H9 (cell line): ENCODE measurements at regions not wholly inside any gene's neighbourhood (a gene's known extent, or its start where the extent isn't known, plus 50 kb on each side); places are given as distances from the start of the nearest gene placed in this dataset.

Source experiments
- DNase-seq: peaks from one replicate; pipeline ENCODE4 v3.0.0-alpha.2; 2017
- H2AFZ ChIP-seq: one replicate; pipeline ENCODE4 v1.6.1; 2013; ENCODE audit warnings: mild to moderate bottlenecking, low read length, control low read depth, moderate library complexity
- H2AK5ac ChIP-seq: 2 replicates; pipeline ENCODE4 v1.6.1; 2013; ENCODE audit warnings: low read length, control low read depth, mixed read lengths; ENCODE audit not compliant: insufficient read length
- H2BK120ac ChIP-seq: one replicate; pipeline ENCODE4 v1.6.1; 2013; ENCODE audit warnings: low read depth, mild to moderate bottlenecking, low read length, control low read depth, inconsistent platforms; ENCODE audit not compliant: poor library complexity, severe bottlenecking
- H2BK12ac ChIP-seq: 2 replicates; pipeline ENCODE4 v1.6.1; 2013; ENCODE audit warnings: low read length, control low read depth, mixed read lengths, low read depth; ENCODE audit not compliant: insufficient read length
- H2BK15ac ChIP-seq: 2 replicates; pipeline ENCODE4 v1.6.1; 2013; ENCODE audit warnings: low read depth, low read length, control low read depth
- H2BK20ac ChIP-seq: one replicate; pipeline ENCODE4 v1.6.1; 2013; ENCODE audit warnings: low read depth, mild to moderate bottlenecking, low read length, control low read depth, inconsistent platforms; ENCODE audit not compliant: poor library complexity, severe bottlenecking
- H2BK5ac ChIP-seq: 2 replicates; pipeline ENCODE4 v1.6.1; 2013; ENCODE audit warnings: low read length, control low read depth, mixed read lengths; ENCODE audit not compliant: insufficient read length
- H3K14ac ChIP-seq: 2 replicates; pipeline ENCODE4 v1.6.1; 2013; ENCODE audit warnings: low read length, control low read depth; ENCODE audit not compliant: insufficient read depth
- H3K18ac ChIP-seq: 2 replicates; pipeline ENCODE4 v1.6.1; 2013; ENCODE audit warnings: low read depth, mild to moderate bottlenecking, mixed read lengths, low read length, control low read depth; ENCODE audit not compliant: insufficient read length
- H3K23ac ChIP-seq: 2 replicates; pipeline ENCODE4 v1.6.1; 2013; ENCODE audit warnings: low read length, control low read depth, mixed read lengths, low read depth; ENCODE audit not compliant: insufficient read length
- H3K23me2 ChIP-seq: 2 replicates; pipeline ENCODE4 v1.6.1; 2013; ENCODE audit warnings: low read depth, mild to moderate bottlenecking, mixed read lengths, low read length, control low read depth; ENCODE audit not compliant: insufficient read length, poor library complexity, severe bottlenecking
- H3K27ac ChIP-seq: 2 replicates; pipeline ENCODE4 v1.5.1; 2013; ENCODE audit warnings: low read length, control low read depth, mixed read lengths, low read depth; ENCODE audit not compliant: insufficient read length
- H3K27me3 ChIP-seq: 2 replicates; pipeline ENCODE4 v1.6.1; 2013; ENCODE audit warnings: low read length, control low read depth, inconsistent platforms; ENCODE audit not compliant: insufficient read depth
- H3K4ac ChIP-seq: 2 replicates; pipeline ENCODE4 v1.6.1; 2013; ENCODE audit warnings: low read depth, mild to moderate bottlenecking, control low read depth, inconsistent platforms, low read length, moderate library complexity
- H3K4me1 ChIP-seq: 2 replicates; pipeline ENCODE4 v1.6.1; 2013; ENCODE audit warnings: low read length, control low read depth, inconsistent platforms; ENCODE audit not compliant: insufficient read depth
- H3K4me2 ChIP-seq: 2 replicates; pipeline ENCODE4 v1.6.1; 2013; ENCODE audit warnings: low read length, control low read depth, mixed read lengths; ENCODE audit not compliant: insufficient read length, insufficient read depth
- H3K56ac ChIP-seq: 2 replicates; pipeline ENCODE4 v1.6.1; 2013; ENCODE audit warnings: low read depth, mild to moderate bottlenecking, mixed read lengths, low read length, control low read depth; ENCODE audit not compliant: insufficient read length
- H3K79me1 ChIP-seq: 2 replicates; pipeline ENCODE4 v1.6.1; 2013; ENCODE audit warnings: low read depth, mild to moderate bottlenecking, moderate library complexity, low read length, control low read depth, inconsistent platforms; ENCODE audit not compliant: insufficient read depth, poor library complexity, severe bottlenecking
- H3K79me2 ChIP-seq: 2 replicates; pipeline ENCODE4 v1.6.1; 2013; ENCODE audit warnings: low read length, control low read depth, inconsistent platforms; ENCODE audit not compliant: insufficient read depth
- H3K9ac ChIP-seq: 2 replicates; pipeline ENCODE4 v1.6.1; 2013; ENCODE audit warnings: low read length, control low read depth, mixed read lengths; ENCODE audit not compliant: insufficient read length; ENCODE audit errors: extremely low read depth
- H3K9me3 ChIP-seq: one replicate; pipeline ENCODE4 v1.6.1; 2013; ENCODE audit warnings: low read depth, low read length, inconsistent platforms; ENCODE audit not compliant: control insufficient read depth
- H3T11ph ChIP-seq: one replicate; pipeline ENCODE4 v1.6.1; 2013; ENCODE audit warnings: mild to moderate bottlenecking, low read length, control low read depth, inconsistent platforms
- H4K20me1 ChIP-seq: one replicate; pipeline ENCODE4 v1.6.1; 2013; ENCODE audit not compliant: control insufficient read depth, insufficient read length, insufficient read depth
- H4K5ac ChIP-seq: 2 replicates; pipeline ENCODE4 v1.6.1; 2013; ENCODE audit warnings: low read depth, mild to moderate bottlenecking, mixed read lengths, low read length, control low read depth; ENCODE audit not compliant: insufficient read length
- H4K8ac ChIP-seq: replicated peaks from 2 replicates; pipeline ENCODE4 v1.6.1; 2013; ENCODE audit warnings: low read length, control low read depth, mixed read lengths, low read depth; ENCODE audit not compliant: insufficient read length
- H4K91ac ChIP-seq: 2 replicates; pipeline ENCODE4 v1.6.1; 2013; ENCODE audit warnings: low read depth, mild to moderate bottlenecking, moderate library complexity, mixed read lengths, low read length, control low read depth; ENCODE audit not compliant: insufficient read length
- H3K27ac Mint-ChIP-seq, 3 experiments: 2 replicates in 2 of 3; 3 replicates in 1 of 3; pipeline ENCODE4 v1.8.0; 2020 to 2021; ENCODE audit warnings: mixed read lengths in 3 of 3, mild to moderate bottlenecking in 1 of 3, moderate library complexity in 1 of 3
- H3K27me3 Mint-ChIP-seq: 2 replicates; pipeline ENCODE4 v1.8.0; 2021; ENCODE audit warnings: low read depth, mild to moderate bottlenecking, moderate library complexity, mixed read lengths
- H3K36me3 Mint-ChIP-seq, 3 experiments: 2 replicates in 2 of 3; 3 replicates in 1 of 3; pipeline ENCODE4 v1.8.0; 2020 to 2021; ENCODE audit warnings: low read depth in 3 of 3, mixed read lengths in 3 of 3; ENCODE audit not compliant: insufficient read depth in 1 of 3
- H3K4me1 Mint-ChIP-seq, 2 experiments: 2 replicates each; pipeline ENCODE4 v1.8.0; 2020; ENCODE audit warnings: mixed read lengths in 2 of 2
- H3K4me3 Mint-ChIP-seq, 2 experiments: 2 replicates in 1 of 2; 3 replicates in 1 of 2; pipeline ENCODE4 v1.8.0; 2020 to 2021; ENCODE audit warnings: mild to moderate bottlenecking in 2 of 2, mixed read lengths in 2 of 2, moderate library complexity in 1 of 2
- H3K9me3 Mint-ChIP-seq, 2 experiments: 2 replicates in 1 of 2; 3 replicates in 1 of 2; pipeline ENCODE4 v1.8.0; 2020; ENCODE audit warnings: mild to moderate bottlenecking in 2 of 2, mixed read lengths in 2 of 2, moderate library complexity in 1 of 2
- WGBS: extraction: QIAGEN DNeasy Blood & Tissue Kit; methylation state at CpG from one replicate; pipeline ENCODE4 v1.1.7; 2013; ENCODE audit warnings: missing lambda C conversion rate, low lambda C conversion rate, mixed read lengths; ENCODE audit not compliant: insufficient read length; ENCODE audit errors: extremely low coverage; 5-methylcytosine and 5-hydroxymethylcytosine counted together
- TF ChIP-seq, protein P1 (sequence below): fragments of 200-600 bp; sonication (generic); conservative IDR thresholded peaks from 3 replicates; pipeline ENCODE4 v1.8.0; 2021; ENCODE audit warnings: antibody characterized with exemption, mild to moderate bottlenecking

DNA sequence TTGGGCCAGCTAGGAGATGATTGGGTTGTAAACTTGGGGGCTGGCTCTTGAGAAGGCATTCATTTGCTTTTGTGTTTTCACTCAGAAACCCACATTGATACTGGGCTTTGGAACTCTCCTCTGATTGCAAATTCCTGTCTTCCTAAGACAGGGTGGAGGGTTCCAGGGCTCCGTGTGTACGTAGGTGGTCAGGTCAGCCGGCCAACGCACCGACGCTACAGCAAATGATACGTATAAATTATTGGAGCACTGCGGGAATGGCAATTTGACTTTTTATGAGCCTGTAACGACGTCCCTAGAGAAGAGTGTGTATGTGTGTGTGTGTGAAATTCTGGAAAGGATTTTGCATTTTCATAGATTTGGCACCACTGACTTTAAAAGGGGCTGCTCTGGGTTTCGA lies 236.9 kb downstream of the SHOX start:
- Histone ChIP-seq H2BK20ac (no peak overlapping the region), H2BK5ac (no peak overlapping the region), H4K91ac (no peak overlapping the region), H3K56ac (no peak overlapping the region), H3K18ac (no peak overlapping the region), H2AFZ (no peak overlapping the region), H3K4ac (no peak overlapping the region), H3K79me2 (no peaks in the 10 kb centered on the region), H2BK120ac (no peak overlapping the region), H4K8ac (no peak overlapping the region), H2BK15ac (no peak overlapping the region), H3K9me3 (no peaks in the 10 kb centered on the region), H3K23me2 (no peaks in the 10 kb centered on the region), H2AK5ac (no peak overlapping the region), H3K14ac (no peak overlapping the region), H3K27me3 (no peaks in the 10 kb centered on the region), H3K4me2 (no peak overlapping the region), H3K27ac (no peak overlapping the region), H3K79me1 (no peaks in the 10 kb centered on the region), H3T11ph (no peak overlapping the region), H2BK12ac (no peak overlapping the region), H4K5ac (no peak overlapping the region), H3K4me1 (no peaks in the 10 kb centered on the region), H3K9ac (no peak overlapping the region), H3K23ac (no peak overlapping the region), H4K20me1 (no peaks in the 10 kb centered on the region)
- Mint-ChIP-seq H3K36me3 (peaks cover 0 to 5% (median 0%) of the 10 kb centered on the region in 3 experiments; a peak in 1 of 7 replicates), H3K4me1 (peaks cover 7 to 13% of the 10 kb centered on the region in 2 experiments; a peak in 3 of 4 replicates), H3K9me3 (peaks cover 0 to 7% of the 10 kb centered on the region in 2 experiments; a peak in 3 of 5 replicates), H3K4me3 (no peak overlapping the region), H3K27ac (no peak overlapping the region; a peak in 2 of 7 replicates), H3K27me3 (peaks cover 3% of the 10 kb centered on the region; the same call in 1 of the 2 replicates)
- WGBS: no CpG with 5 or more reads among the region's 11 CpGs
- DNase-seq: no peak
- TF ChIP-seq, protein P1, sequence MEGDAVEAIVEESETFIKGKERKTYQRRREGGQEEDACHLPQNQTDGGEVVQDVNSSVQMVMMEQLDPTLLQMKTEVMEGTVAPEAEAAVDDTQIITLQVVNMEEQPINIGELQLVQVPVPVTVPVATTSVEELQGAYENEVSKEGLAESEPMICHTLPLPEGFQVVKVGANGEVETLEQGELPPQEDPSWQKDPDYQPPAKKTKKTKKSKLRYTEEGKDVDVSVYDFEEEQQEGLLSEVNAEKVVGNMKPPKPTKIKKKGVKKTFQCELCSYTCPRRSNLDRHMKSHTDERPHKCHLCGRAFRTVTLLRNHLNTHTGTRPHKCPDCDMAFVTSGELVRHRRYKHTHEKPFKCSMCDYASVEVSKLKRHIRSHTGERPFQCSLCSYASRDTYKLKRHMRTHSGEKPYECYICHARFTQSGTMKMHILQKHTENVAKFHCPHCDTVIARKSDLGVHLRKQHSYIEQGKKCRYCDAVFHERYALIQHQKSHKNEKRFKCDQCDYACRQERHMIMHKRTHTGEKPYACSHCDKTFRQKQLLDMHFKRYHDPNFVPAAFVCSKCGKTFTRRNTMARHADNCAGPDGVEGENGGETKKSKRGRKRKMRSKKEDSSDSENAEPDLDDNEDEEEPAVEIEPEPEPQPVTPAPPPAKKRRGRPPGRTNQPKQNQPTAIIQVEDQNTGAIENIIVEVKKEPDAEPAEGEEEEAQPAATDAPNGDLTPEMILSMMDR: no peak
